Immature natural killer cell (primary cell): ENCODE measurements at regions not wholly inside any gene's neighbourhood (a gene's known extent, or its start where the extent isn't known, plus 50 kb on each side); places are given as distances from the start of the nearest gene placed in this dataset.

ENCODE experiments used
- DNase-seq, 3 donors: peaks; one replicate each; pipeline ENCODE4 v3.0.0; 2022; ENCODE audit warnings: mixed read lengths in 1 of 3
- H3K27ac Mint-ChIP-seq, 6 donors: one replicate each; pipeline ENCODE4 v1.8.0; 2020; ENCODE audit warnings: mixed read lengths in 6 of 6, mild to moderate bottlenecking in 5 of 6, inconsistent platforms in 4 of 6, moderate library complexity in 3 of 6
- H3K27me3 Mint-ChIP-seq, 3 donors: one replicate each; pipeline ENCODE4 v1.8.0; 2020 to 2021; ENCODE audit warnings: low read depth in 3 of 3, mild to moderate bottlenecking in 3 of 3, mixed read lengths in 3 of 3, moderate library complexity in 3 of 3, inconsistent platforms in 1 of 3
- H3K36me3 Mint-ChIP-seq, 3 donors: one replicate each; pipeline ENCODE4 v1.8.0; 2020; ENCODE audit warnings: mixed read lengths in 3 of 3, inconsistent platforms in 2 of 3, mild to moderate bottlenecking in 2 of 3
- H3K4me1 Mint-ChIP-seq, 2 donors: one replicate each; pipeline ENCODE4 v1.8.0; 2020; ENCODE audit warnings: inconsistent platforms in 2 of 2, mild to moderate bottlenecking in 2 of 2, mixed read lengths in 2 of 2, moderate library complexity in 1 of 2
- H3K4me3 Mint-ChIP-seq, 5 donors: one replicate each; pipeline ENCODE4 v1.8.0; 2020; ENCODE audit warnings: mild to moderate bottlenecking in 5 of 5, mixed read lengths in 5 of 5, inconsistent platforms in 3 of 5, moderate library complexity in 3 of 5
- H3K9me3 Mint-ChIP-seq, 6 donors: one replicate each; pipeline ENCODE4 v1.8.0; 2020; ENCODE audit warnings: mild to moderate bottlenecking in 6 of 6, mixed read lengths in 6 of 6, inconsistent platforms in 4 of 6, moderate library complexity in 3 of 6

DNA sequence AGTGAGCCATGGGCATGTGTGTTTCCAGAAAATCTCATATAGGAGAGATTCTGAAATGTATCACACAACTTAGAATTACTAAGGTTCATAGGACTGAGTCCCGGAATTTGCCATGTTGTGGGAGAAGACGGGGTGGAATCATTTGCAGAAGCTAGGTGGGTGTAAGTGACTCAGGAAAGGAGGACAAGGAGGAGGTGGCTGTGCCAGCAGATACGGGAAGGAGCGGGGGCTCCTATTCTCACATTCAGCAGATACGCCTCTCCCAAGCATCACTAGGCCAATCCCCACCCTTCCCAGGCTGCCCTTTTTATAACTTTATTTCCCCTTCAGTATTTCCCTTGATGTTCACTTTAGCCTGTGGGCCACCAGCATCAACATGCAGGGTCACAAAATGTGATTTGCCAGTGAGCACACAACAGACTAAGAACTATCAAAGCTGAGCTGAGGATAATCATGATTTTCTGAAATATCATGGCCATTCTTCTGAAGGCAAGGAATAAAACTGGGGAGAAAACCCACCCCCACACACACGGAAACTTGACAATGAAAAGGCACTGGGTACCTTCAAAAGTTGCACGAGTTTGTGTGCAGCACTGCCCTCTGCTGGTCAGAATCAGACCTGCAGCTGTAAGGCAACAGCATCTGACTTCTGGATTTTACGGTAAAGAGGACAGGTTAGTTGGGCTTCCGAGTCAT is 133.2 kb downstream of the MTX3 start:
- Mint-ChIP-seq H3K9me3 (no peaks in the 10 kb centered on the region), H3K27me3 (peaks cover 7 to 11% (median 8%) of the 10 kb centered on the region in 3 donors), H3K4me3 (no peak overlapping the region), H3K27ac (no peak overlapping the region), H3K36me3 (no peaks in the 10 kb centered on the region), H3K4me1 (no peaks in the 10 kb centered on the region)
- DNase-seq, result peak; percentile 52 to 64 (median 61)

- DNase-seq, result no peak
- no peaks in the 10 kb centered on the region for H3K4me1 Mint-ChIP-seq
- H3K9me3 Mint-ChIP-seq, result no peaks in the 10 kb centered on the region
- H3K4me3 Mint-ChIP-seq, result no peak overlapping the region
- no peak overlapping the region for H3K27ac Mint-ChIP-seq
- H3K36me3 Mint-ChIP-seq, result no peaks in the 10 kb centered on the region
- H3K27me3 Mint-ChIP-seq, result peaks cover under 1 to 11% (median 5%) of the 10 kb centered on the region in 3 donors
These were observed 134.5 kb downstream of the MTX3 start for GRCh38 chr5:79856456-79857055.

DNA sequence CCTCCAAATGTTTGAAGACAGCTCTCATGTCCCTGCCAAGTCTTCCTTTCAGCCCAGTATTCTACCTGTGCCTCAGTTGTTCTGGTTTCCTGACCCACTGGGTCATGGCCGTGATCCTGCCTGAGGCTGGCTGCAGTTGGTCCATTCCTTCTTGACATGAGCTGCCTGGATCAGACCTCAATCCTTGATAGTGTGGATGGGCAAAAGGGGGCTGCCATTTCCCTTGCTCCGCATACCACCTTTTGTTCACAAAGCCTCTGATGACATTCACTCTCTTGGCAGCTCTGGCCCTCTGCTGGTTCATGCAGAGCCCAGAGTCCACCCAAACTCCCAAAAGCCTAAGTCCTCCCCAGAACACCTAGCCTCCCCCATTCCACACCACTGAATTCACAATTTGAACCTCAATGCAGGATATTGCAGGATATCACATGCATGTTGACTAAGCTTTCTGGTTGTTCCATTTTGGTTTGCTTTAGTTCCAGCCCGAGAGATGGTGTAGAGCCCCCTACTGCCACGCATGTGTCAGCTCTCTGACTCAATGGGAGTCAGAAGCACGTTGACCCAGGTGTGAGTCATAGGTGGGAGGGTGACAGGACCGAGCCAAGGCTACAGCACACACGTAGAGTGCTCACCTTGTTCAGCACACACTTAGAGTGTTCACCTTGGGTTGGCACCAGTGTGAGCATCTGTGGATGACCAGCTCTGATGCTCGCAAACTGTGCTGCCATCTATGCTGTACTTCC is 137.2 kb downstream of the MTX3 start:
- Mint-ChIP-seq H3K27ac (no peak overlapping the region), H3K36me3 (no peaks in the 10 kb centered on the region), H3K9me3 (no peaks in the 10 kb centered on the region), H3K4me1 (no peaks in the 10 kb centered on the region), H3K27me3 (peaks cover 0 to 8% (median 5%) of the 10 kb centered on the region in 3 donors), H3K4me3 (no peak overlapping the region)
- no peak for DNase-seq

DNA sequence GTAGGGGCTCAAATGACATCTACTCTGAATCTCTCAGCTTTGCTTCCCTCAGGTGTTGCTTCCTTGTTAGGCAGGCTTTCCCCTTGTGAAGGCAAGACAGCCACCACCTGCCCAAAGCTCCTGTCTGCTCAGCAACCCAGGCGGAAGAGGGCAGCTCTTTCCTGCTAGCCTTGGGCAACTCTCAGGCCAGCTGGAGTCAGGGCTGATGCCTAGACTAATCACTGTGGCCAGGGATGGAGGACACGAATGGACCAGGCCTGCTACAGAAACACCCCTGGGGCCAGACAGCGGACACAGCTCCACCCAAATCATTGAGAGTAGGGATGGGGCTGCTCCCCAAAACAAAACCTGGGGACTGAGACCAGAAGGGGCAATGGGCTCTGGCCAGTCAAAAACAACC is 138.0 kb downstream of the MTX3 start:
- no peak overlapping the region for H3K4me3 Mint-ChIP-seq
- H3K27me3 Mint-ChIP-seq, result peaks cover 0 to 5% (median 4%) of the 10 kb centered on the region in 3 donors
- H3K36me3 Mint-ChIP-seq, result no peaks in the 10 kb centered on the region
- DNase-seq, result no peak
- H3K4me1 Mint-ChIP-seq, result no peaks in the 10 kb centered on the region
- H3K9me3 Mint-ChIP-seq, result no peaks in the 10 kb centered on the region
- no peak overlapping the region for H3K27ac Mint-ChIP-seq

- H3K27me3 Mint-ChIP-seq, result peaks cover 0 to 4% (median 0%) of the 10 kb centered on the region in 3 donors
- H3K4me1 Mint-ChIP-seq, result no peaks in the 10 kb centered on the region
- H3K36me3 Mint-ChIP-seq, result no peaks in the 10 kb centered on the region
- H3K4me3 Mint-ChIP-seq, result no peak overlapping the region
- H3K27ac Mint-ChIP-seq, result no peak overlapping the region
- no peak for DNase-seq
- no peaks in the 10 kb centered on the region for H3K9me3 Mint-ChIP-seq
These were observed 139.6 kb downstream of the MTX3 start for GRCh38 chr5:79851391-79851863.

DNA sequence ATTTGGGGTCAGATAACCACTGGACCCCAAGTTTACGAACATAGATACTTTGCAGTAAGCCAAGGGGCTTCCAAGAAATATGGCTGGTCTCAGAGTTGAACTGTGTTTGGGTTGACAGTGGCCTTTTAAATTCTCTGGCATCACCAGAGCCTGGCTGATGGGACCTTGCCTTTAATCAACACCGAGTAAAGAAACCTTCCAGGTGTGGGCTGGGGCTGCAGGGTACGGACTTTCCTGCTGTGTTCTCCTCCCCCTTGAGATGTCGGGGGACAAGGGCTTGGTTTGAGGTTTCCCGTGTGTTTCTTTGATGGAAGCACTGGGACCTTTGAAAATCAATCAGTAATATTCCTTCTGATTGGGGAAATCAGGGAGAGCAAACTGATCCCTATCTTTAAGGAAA is 140.1 kb downstream of the MTX3 start:
- DNase-seq, result no peak

DNA sequence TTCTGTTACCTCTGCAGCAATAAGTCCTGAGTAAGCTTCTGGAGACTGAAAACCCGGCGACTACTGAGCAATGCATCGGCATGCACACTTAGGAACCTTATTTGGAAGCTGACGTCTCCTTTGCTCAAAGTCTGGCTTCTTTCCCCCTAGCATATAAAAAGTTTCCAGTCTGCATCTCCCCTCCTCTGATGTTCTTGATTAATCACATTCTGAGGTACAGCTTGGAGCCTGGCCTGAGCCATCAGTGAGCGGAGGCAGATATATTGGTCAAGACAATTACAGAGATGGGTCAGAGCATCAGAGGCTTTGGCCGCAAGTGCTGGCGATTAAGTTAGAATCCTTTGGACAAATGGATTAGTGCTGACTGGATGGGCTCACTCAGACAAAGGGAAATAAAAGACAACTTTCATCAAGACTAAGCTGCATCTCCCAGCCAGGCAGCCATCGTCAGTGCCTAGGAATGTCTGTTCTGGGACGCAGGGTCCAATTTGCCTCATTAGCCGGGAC is 140.7 kb downstream of the MTX3 start:
- Mint-ChIP-seq H3K27ac (no peak overlapping the region), H3K4me1 (no peaks in the 10 kb centered on the region), H3K27me3 (peaks cover 0 to 4% (median 0%) of the 10 kb centered on the region in 3 donors), H3K4me3 (no peak overlapping the region), H3K36me3 (no peaks in the 10 kb centered on the region), H3K9me3 (no peaks in the 10 kb centered on the region)
- DNase-seq, result no peak

More for the DNA sequence above, 140.1 kb downstream of the MTX3 start:
- Mint-ChIP-seq H3K27ac (no peak overlapping the region), H3K27me3 (peaks cover 0 to 4% (median 0%) of the 10 kb centered on the region in 3 donors), H3K4me3 (no peak overlapping the region), H3K36me3 (no peaks in the 10 kb centered on the region), H3K9me3 (no peaks in the 10 kb centered on the region), H3K4me1 (no peaks in the 10 kb centered on the region)

GRCh38 chr5:79849486-79850315 is 141.4 kb downstream of the MTX3 start:
- no peak for DNase-seq
- H3K4me1 Mint-ChIP-seq, result no peaks in the 10 kb centered on the region

More at GRCh38 chr5:79849486-79850315, 141.4 kb downstream of the MTX3 start:
- no peak overlapping the region for H3K27ac Mint-ChIP-seq
- H3K4me3 Mint-ChIP-seq, result no peak overlapping the region
- peaks cover 0 to 4% (median 0%) of the 10 kb centered on the region in 3 donors for H3K27me3 Mint-ChIP-seq
- H3K36me3 Mint-ChIP-seq, result no peaks in the 10 kb centered on the region
- H3K9me3 Mint-ChIP-seq, result no peaks in the 10 kb centered on the region
